NCI-H82 treated with DMSO at 0.1 percent for 48 hours (cell line): ENCODE measurements at regions not wholly inside any gene's neighbourhood (a gene's known extent, or its start where the extent isn't known, plus 50 kb on each side); places are given as distances from the start of the nearest gene placed in this dataset.

Experiments used
- DNase-seq: peaks from one replicate; lab custom pipeline; 2025; ENCODE audit not compliant: unreplicated experiment; lab: John Stamatoyannopoulos, UW

DNA sequence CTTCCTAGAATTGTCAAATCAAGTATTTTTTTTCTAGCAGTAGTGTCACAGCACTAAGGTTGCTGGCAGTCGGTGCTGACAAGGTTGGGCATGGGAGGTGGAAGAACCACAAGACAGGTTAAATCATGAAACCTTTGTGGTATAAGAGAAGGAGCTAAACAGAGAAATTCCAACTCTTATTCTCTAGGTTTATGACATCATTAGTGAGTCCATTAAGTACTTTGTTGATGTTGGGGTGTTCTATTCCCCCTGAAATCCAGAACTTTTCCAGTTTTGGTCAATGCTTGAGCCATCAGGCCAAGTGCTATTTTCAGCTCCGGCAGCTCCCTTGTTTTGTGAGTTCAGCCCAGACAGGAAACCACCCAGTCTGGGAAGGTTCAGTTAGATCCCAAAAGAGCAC, 206.0 kb upstream of the SOX9 start:
- no peak for DNase-seq

DNA sequence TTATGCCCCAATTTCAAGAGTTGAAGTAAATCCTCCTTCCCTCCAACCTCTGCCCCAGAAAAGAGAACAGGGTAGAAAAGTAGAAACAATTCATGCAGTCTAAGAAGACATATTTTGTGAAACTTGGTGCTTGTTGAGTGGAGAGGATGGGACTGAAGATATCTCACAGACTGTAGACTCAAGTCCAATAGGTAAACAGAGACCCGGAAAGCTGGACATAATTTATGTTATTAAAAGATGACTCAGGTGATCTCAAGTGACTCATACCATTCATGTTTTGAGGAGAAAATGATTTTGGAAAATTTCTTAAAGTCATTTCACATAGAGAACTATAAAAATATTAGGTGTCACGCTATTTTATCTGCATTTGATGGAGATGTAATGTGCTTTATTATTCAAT, 203.1 kb upstream of the SOX9 start:
- DNase-seq = no peak

DNA sequence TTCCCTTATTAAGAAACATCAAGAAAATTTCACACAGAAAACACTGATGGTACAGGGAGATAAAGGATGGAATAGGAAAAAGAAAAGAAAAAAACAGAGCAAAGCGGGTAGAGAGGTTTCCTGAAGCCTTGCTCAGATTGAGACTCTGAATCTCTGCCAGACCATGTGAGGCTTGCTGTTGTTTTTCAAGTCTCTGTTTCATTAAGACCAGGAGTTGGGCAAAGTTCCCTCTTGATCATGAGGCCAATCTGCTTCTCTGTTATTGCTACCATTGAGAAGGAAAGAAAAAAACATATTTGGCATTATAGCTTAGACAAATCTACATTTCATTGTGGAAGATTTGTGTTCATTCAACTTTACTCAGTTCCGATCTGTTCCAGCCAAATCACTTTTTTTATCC, 201.6 kb upstream of the SOX9 start:
- no peak for DNase-seq

DNA sequence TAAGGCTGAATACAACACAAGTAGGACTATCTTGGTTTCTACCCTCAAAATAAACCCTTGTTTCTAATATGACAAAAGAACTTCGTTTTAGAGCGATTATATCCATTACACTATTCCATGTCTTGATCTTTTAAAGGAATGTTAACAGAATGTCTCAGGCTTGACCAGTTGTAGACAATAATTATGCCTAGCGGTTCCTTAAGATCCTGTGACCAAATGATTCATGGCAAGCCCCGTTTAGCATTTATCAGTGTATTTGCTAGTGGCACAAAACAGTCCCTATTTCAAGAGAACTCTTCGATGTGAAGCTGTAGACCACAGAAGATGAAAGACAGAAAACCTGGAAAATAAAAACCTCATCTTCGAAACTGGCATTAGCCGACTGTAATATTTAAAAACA, 200.9 kb upstream of the SOX9 start:
- no peak for DNase-seq

DNA sequence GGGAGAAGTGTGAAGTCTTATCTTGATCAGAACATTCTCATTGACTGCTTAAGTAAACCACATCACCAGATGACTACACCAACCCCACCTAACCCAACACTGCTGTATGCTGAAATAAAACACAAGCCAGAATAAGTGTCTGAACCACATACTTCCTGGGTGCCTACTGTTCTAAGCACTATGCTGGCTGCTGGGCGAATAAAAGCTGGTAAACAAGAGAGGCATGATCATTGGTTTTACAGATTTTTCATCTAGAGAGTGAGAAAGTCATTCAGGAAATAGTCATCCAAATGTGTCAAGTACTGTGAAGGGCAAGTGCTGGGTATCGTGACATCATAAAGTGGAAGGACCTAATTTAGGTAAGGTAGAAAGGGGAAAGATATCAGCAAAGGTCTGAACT, 199.0 kb upstream of the SOX9 start:
- no peak for DNase-seq

DNA sequence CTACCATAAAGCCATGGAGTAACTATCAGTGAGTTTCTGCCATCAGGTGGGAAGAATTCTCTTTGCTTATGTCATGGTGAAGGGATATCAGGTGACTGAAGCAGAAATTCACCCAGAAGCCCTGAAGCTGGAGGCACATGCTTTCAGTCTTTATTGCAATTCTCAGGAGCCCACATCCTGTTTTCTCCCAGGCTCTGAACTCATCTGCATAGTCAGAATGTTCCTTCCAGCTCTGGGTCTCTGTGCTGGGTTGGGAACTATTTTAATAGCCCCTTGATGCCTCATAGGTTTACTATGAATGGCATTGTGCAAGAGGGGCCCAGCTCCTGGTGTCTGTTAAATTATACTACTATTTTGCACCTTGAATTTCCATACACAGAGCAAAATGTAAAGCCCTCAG, 198.4 kb upstream of the SOX9 start:
- DNase-seq = no peak

DNA sequence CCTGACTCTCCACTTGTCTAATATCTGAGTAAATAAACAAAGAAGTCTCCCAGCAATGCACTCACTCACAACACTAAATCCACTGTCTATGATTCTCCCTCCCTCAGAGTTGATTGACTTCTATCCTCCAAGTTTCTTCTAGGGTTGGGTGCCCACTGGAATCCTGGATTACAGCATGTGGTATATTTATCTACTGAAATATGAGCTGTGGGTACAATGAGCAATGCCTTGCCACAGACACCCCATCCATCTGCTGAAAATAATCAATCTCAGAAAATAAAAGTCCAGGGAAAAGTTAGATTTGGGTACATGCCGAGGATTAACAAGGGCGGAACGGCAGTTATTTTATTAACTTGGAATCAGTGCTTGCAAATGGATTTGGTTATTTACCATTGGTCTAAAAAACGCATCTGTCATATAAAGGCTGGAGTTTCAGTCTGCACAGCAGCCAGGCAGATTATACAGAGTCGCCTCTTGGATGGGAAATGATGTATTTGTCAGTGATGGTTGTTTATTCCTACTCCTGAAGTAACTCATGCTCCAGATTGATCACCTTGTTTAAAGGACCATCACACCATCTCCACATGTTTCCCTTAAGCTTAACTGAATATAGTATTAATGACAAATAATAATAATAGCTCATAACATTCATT, 193.9 kb upstream of the SOX9 start:
- DNase-seq = no peak

DNA sequence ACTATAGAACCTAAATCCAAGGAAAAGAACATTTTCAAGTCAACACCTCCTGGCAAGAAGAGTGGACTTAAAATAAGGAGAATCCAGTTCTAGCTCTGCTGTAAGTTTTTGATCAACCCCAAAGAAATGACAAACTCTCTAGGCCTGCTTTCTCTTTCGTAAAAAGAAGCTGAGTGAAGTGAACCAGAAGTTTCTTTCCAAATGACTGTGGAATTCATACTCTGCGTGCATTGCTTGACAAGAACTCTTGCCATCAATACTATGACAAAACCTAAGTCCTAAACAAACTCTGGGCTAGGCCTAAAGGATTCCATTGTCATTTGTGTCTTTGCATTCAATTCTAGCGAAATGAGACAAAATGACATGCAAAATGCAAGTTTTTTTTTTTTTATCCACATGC, 187.5 kb upstream of the SOX9 start:
- no peak for DNase-seq

DNA sequence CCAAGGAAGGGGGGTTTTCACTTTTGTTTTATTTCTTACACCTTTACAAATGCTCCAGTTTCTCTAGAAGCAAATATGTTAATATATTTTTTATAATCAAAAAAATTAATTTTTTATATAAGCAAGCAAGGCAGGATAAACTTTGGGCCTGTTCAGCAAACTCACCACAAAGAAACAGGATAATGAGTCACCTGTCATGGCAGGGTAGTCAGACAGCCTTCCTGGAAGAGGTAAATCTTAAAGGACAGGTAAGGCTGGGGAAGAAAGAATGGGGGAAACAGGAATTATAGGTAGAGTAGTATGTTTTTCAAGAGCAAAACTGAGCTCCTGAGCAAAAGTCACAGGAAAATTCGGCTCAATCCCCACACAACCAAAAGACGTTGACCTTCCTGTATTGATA, 186.3 kb upstream of the SOX9 start:
- DNase-seq = no peak

DNA sequence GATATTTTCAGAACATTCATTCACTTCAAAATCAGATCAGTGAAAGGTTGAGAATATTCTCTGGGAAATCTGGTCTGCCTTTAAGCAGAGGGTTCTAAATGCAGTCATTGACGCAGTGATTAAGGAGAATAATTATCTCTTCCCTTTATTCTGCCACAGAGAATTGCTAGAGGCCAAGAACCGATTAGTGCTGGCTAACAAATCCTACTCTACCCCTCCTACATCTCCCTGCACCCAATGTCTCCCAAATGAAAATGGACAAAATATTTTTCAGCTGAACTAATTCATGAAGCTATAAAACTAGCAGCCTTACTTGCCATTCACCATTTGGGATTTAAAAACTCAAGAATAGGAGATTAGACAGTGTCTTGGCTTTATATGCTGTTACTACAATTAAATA, 185.5 kb upstream of the SOX9 start:
- DNase-seq = no peak

DNA sequence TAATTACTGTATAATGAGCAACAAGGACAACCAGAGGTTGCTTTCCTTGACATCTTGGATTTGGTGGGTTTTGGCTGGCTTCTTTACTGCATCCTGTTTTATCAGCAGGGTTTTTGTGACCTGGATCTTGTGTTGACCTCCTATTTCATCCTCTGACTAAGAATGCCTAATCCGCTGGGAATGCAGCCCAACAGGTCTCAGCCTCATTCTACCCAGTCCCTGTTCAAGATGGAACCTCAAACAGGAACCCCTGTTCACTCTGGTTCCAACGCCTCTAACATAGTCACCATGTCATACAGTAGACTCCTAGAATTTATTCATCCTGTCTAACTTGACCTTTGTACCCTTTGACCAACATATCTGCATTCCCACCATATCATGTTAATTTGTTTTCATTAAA, 183.8 kb upstream of the SOX9 start:
- no peak for DNase-seq

DNA sequence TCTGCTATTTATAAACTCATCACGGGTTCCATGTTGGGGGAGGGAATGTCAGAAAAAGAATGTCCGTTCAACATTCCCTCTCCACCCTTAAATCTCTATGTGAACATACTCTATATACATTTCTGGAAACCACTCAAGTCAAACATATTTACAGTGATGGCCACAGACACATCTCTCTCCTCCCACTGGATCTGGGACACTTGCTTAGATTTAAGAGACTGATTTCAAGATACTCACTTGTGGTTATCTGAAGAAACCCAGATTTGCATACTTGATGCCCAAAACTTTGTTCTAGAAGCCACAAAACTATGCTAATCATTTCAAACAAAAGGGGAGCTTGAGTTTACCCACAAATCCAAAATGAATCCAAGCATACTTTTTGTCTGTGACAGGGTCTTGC, 182.9 kb upstream of the SOX9 start:
- no peak for DNase-seq

DNA sequence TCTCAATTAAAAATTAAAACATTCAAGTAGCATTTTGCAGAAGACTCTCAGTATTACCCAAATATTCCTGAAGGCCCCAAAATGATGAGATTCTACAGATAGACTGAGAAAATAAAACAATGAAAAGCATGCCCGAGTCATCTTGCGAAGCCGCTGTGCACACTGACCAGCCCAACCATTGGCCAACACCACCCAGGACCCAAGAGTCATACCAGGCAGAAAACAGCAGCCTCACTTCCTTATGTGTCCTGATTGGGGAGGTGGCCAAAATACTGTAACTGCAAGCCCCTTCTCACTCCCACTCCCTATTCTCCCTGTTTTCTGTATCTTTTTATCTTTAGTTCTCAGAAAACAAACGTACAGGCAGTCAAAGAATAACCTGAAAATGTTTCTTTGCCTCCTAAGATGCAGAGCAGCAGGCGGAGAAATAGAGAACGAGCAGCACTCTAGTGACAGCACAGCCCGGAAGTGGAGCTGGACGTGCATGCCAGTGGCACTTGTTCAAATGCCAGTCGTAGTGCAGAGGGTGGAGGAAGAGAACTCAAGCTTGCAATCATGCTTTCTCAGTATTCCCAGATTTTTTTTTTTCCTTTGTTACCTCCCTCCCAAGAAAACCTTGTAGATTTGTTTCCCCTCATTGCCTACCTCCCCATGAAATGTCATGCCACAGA, 182.3 kb upstream of the SOX9 start:
- DNase-seq = no peak

DNA sequence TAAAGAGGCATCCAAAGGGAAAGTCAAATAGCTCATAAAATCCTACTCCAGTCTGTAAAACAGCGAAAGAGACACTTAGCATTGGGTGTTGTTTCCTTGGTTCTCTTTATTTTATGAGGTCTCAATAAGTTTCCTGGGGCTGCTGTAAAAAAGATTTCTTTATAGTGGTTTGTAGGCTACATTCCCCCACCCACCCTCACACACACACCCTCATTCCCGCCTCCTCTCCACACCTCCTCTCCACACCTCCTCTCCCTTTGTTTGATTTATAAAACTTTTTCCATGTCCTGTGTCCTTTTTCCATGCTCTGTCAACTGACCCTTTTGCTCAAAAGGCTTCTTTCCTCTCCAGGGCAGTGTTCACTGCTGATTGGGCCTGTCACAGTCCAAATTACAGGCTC, 178.9 kb upstream of the SOX9 start:
- DNase-seq = no peak

DNA sequence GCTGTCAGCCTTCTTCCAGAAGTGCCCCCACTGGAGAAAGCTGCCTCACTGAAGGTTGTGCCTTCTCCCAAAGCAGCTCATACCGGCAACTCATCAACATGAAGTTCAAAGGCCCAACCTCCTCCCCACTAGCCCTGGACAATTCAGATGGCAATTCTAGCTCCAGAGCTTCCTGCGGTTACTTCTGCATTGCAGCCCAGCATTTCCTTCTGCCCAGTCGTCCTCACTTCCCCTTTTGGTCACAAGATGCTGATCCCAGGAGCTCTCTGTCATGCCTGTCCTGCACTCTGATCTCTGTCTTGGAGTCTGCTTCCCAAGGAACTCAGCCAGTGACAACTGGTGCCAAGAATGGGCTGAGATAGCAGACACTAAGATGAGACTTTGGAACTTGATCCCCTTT, 178.2 kb upstream of the SOX9 start:
- DNase-seq = no peak

DNA sequence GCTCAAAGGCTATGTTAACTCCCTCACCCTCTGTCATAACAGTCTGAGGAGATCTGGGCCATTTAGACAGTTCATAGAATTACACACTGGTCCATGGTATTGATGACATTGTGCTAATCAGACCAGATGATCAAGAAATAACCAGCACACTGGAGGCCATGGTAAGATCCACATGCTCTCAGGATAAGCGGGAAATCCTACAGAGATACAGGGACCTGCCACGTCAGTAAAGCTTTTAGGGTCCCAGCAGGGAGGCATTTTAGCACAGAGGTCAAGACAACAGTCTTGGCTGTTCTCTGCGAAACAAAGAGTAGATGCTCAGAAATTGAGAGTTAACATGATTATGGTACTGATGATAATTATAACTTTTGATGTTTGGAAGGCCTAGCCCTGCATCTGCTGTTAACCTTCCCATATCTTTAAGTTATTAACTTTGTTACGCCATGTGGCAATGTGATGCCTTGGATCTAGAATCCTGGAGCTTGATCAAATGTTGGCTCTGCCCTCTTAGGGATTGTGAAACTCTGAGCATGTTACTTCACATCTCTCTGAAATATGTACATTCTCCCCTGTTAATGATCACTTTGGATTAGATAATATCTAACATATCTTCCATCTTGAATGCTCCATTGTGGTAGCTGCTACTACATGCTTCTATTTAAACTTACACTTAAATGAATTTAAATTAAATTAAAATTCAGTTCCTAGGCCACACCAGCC, 172.0 kb upstream of the SOX9 start:
- DNase-seq = no peak

DNA sequence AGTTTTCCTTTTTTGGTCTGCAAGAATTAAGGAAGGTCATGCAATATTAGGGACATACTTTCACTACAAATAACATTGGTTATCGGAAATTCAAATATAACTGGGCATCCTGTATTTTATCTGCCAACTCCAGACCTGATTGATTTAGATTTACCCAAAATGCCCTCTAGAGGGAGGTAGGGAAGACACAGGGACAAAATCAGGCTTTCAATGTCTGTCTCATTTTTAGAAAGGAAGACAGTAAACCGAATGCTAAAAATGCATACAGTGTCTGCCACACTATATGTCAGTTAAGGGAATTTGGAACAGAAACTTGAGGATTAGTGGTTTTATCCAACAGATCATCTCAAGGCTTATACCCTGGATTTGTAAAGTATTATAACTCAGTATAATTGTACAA, 161.7 kb upstream of the SOX9 start:
- DNase-seq = no peak

DNA sequence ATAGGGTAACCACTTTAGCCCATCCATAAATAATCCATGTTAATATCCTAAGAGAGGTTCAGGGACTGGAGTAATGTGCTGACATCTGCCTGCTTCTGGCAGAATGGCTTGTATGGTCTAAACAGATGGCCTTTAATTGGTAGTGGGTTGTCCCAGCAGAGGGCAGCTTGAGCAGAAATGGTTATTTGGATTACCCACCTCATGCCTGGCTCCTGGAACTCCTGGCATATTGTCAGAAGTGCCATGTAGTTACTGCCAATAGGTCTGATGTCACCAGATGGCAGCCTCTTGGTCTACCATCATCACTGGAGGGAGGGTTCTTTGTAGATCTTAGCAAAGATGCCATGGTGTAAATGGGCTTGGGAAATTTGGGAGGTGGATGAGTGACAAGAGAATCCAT, 157.5 kb upstream of the SOX9 start:
- no peak for DNase-seq

DNA sequence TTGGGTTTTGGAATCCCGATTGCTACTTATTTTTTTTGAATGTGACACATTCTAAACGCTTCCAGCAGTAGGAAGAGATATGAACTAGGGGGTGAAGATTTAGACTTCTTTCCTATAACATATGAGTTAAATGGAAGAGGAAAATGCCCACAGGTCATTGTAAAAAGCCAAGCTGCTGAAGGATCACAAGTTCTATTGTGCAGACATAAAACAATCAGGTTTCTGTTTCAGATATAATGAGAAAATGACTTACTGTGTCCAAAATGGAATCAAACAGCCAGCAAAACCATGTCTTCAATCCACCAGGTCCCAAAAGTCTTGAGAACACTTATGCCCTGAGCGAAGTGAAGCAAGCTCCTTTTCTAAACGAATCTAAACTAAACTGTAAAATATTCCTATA, 157.0 kb upstream of the SOX9 start:
- DNase-seq = no peak

DNA sequence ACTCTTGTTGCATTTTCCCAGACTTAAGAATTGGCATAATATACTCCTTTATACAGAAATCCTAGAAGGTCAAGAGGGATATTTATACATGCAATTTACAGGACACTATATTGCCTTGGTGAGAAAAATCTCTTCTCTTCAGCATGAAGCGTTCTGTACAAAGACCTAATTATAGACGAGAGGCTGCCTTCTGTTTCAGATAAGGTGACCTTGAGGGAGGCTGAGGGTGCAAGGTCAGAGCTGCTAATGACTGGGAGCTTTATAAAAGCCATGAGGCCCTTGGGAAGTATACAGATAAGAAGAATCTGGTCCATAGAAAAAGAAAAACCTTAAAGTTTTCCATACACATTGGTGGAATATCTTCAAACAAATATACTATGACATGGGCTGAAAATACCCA, 156.3 kb upstream of the SOX9 start:
- DNase-seq = no peak

DNA sequence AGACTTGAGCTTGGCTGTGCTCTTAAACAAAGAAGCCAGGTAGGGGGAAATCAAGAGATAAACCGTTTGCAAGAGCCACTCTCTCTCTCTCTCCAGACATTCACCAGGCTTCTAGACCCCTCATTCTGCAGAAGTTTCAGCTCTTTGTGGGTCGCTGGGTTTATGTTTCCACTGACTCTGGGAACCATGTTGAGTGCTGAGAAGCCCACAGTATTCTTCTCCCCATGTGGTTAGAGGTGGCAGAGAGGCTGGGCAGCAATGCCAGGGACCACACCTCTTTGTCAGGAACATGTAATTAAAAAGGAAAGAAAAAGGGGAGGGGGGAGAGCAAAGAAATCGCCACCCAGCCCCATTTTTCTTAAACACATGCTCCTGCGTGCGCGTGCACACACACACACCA, 154.8 kb upstream of the SOX9 start:
- no peak for DNase-seq

DNA sequence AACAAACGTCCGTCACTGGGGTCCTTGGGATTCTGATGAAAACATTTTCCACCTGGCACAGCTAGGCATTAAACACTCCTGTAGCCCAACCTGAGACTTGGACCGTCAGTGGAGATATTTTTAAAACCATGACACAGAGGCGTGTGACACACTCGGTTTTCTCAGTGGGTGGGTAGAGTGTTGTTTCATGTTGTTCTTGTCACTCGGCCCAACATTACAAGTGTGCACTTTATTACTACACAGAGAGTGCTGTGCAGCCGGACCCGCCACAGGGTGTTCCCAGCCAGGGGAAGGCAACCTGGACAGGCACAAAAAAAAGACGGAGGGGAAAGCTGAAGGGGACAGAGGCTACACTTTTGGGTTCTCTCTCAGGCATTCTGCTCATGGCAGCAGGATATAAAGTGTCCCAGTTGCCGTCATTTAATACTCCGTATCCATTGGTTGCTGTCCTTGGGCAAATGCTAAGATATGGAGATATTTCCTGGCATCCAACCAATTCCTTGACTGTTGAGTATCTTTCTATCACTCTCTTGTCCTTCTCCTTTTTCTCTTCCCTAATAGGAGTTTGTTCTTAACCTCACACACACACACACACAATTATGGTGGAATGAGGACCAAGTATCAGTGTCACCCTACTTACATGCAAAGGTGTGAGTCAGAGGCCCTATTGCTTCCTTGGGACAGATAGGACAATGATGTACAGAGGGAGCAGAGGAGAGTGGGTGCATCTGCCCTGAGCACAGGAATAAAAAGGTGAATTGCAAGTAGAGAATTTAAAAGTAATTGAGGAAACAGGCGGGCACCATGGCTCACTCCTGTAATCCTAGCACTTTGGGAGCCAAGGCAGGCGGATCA, 154.1 kb upstream of the SOX9 start:
- DNase-seq = no peak
